ENCODE measurements at regions not wholly inside any gene's neighbourhood (a gene's known extent, or its start where the extent isn't known, plus 50 kb on each side); places are given as distances from the start of the nearest gene placed in this dataset.

- TF ChIP-seq CTCF (conservative IDR thresholded peaks at IDR 0.05; ENCODE audit: low read depth, low read length): no peak
- DNase-seq (ENCODE audit: low read depth): no peak
- no peak overlapping the region for H3K4me3 ChIP-seq (ENCODE audit: low read length)
These were observed 163.5 kb downstream of the CCER1 start for GRCh38 chr12:90791445-90791844.

- no peak for TF ChIP-seq CTCF (conservative IDR thresholded peaks at IDR 0.05; ENCODE audit: low read depth, low read length)
- H3K4me3 ChIP-seq (ENCODE audit: low read length): no peak overlapping the region
- no peak for DNase-seq (ENCODE audit: low read depth)
These were observed 164.2 kb downstream of the CCER1 start for GRCh38 chr12:90790747-90791146.

- DNase-seq (ENCODE audit: low read depth): no peak
- TF ChIP-seq CTCF (conservative IDR thresholded peaks at IDR 0.05; ENCODE audit: low read depth, low read length): no peak
- H3K4me3 ChIP-seq (ENCODE audit: low read length): no peak overlapping the region
These were observed 181.5 kb downstream of the CCER1 start for GRCh38 chr12:90773491-90773890.

GRCh38 chr12:90770861-90771260, 184.1 kb downstream of the CCER1 start:
- no peak for TF ChIP-seq CTCF (conservative IDR thresholded peaks at IDR 0.05; ENCODE audit: low read depth, low read length)

GRCh38 chr12:90757957-90758356, 197.0 kb downstream of the CCER1 start:
- no peak for TF ChIP-seq CTCF (conservative IDR thresholded peaks at IDR 0.05; ENCODE audit: low read depth, low read length)
- DNase-seq (ENCODE audit: low read depth): no peak
- no peak overlapping the region for H3K4me3 ChIP-seq (ENCODE audit: low read length)

More at GRCh38 chr12:90770861-90771260, 184.1 kb downstream of the CCER1 start:
- no peak overlapping the region for H3K4me3 ChIP-seq (ENCODE audit: low read length)
- no peak for DNase-seq (ENCODE audit: low read depth)

GRCh38 chr12:90745211-90745610, 209.8 kb downstream of the CCER1 start:
- no peak for TF ChIP-seq CTCF (conservative IDR thresholded peaks at IDR 0.05; ENCODE audit: low read depth, low read length)
- DNase-seq (ENCODE audit: low read depth): no peak
- H3K4me3 ChIP-seq (ENCODE audit: low read length): no peak overlapping the region

GRCh38 chr12:90741611-90742010, 213.4 kb downstream of the CCER1 start:
- DNase-seq (ENCODE audit: low read depth): no peak
- H3K4me3 ChIP-seq (ENCODE audit: low read length): no peak overlapping the region
- no peak for TF ChIP-seq CTCF (conservative IDR thresholded peaks at IDR 0.05; ENCODE audit: low read depth, low read length)

Data from retinal pigment epithelial cell (primary cell).